ENCODE measurements at regions not wholly inside any gene's neighbourhood (a gene's known extent, or its start where the extent isn't known, plus 50 kb on each side); places are given as distances from the start of the nearest gene placed in this dataset.

DNA sequence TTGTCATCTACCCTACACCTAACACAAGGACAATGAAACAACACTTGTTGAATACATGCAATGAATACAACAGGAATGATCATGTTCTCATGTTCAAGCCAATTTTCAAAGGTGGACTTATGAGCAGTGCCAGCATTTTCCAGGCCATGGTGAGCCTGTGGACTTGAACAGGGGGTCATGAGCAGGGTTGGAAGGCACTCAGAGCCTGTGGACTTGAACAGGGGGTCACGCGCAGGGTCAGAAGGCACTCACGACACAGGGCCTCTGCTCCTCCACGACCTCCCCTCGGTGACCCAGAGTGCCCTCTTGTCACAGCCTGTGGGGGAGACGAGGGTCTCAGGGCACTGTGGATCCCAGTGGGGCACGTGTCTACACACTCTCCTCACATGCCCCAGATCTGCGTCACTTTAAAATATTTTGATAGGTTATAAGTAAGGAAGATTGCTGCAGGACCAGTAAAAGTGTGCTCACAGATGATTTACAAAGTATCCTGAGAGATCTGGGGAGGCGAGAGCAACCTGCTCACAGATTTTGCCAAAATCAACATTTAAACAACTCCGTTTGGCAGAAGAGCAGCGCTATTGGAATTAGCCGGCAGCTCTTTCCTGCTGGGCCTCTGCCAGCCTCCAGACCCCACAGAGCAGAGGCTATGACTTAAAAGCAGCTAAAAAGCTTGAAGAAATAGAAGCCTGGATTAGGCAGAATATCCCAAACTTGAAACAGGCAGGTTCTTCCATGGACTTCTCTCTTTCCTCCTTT lies 121.9 kb downstream of the TMEM18 start:
- DNase-seq (no peak), ATAC-seq (no peak)
- H3K27me3 ChIP-seq (ENCODE audit: low read depth): peaks cover 7% of the 10 kb centered on the region
- H3K4me1 ChIP-seq: no peaks in the 10 kb centered on the region
- no peaks in the 10 kb centered on the region for H3K9me3 ChIP-seq
- no peaks in the 10 kb centered on the region for H3K36me3 ChIP-seq
- no peak overlapping the region for H3K4me3 ChIP-seq
- TF ChIP-seq, protein P1, sequence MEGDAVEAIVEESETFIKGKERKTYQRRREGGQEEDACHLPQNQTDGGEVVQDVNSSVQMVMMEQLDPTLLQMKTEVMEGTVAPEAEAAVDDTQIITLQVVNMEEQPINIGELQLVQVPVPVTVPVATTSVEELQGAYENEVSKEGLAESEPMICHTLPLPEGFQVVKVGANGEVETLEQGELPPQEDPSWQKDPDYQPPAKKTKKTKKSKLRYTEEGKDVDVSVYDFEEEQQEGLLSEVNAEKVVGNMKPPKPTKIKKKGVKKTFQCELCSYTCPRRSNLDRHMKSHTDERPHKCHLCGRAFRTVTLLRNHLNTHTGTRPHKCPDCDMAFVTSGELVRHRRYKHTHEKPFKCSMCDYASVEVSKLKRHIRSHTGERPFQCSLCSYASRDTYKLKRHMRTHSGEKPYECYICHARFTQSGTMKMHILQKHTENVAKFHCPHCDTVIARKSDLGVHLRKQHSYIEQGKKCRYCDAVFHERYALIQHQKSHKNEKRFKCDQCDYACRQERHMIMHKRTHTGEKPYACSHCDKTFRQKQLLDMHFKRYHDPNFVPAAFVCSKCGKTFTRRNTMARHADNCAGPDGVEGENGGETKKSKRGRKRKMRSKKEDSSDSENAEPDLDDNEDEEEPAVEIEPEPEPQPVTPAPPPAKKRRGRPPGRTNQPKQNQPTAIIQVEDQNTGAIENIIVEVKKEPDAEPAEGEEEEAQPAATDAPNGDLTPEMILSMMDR (IDR thresholded peaks at IDR 0.05): no peak
- intact Hi-C loops (cut with DNase I): no loop called here
- H3K27ac ChIP-seq: no peak overlapping the region

DNA sequence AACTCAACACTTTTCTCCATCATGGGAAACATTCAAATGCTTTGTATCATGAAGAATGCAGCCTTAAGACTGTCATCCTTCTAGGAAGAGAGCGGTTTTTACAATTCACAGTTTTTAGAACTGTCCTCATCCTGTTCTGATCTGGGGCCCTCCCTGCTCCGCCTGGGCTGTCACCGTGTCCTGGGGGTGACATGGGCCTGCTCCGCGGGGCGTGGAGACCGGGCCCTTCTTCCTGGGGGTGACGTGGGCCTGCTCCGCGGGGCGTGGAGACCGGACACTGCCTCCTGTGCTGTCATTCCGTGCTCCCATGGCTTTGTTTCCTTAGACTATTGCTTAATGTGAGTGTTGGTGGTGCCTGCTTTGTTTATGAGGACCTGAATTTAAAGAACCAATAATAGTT lies 122.8 kb downstream of the TMEM18 start:
- no peak overlapping the region for H3K4me3 ChIP-seq
- intact Hi-C loops (cut with DNase I): no loop called here
- H3K27ac ChIP-seq: no peak overlapping the region
- TF ChIP-seq, protein P1 (IDR thresholded peaks at IDR 0.05): no peak
- no peaks in the 10 kb centered on the region for H3K27me3 ChIP-seq (ENCODE audit: low read depth)
- H3K36me3 ChIP-seq: no peaks in the 10 kb centered on the region
- H3K4me1 ChIP-seq: no peaks in the 10 kb centered on the region
- no peak for DNase-seq
- no peaks in the 10 kb centered on the region for H3K9me3 ChIP-seq
- no peak for ATAC-seq

DNA sequence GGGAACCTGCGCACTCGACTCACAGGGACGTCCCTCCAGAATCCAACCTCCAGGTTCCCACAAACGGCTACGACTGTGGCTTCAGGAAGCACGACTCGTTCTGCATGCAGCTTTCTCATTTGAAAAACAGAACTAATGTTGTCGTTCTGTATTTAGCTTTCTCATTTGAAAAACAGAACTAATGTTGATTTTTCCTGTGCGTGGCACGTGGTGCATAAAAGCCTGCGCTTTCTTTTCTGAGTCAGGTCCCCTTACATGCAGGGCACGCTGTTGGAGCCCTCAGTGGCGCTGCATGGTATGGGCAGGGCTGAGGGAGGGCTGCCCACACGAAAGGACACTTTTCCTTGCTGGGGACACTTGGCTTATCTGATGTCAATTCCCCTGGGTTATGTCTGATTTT lies 124.3 kb downstream of the TMEM18 start:
- DNase-seq (no peak), ATAC-seq (no peak)
- TF ChIP-seq, protein P1 (IDR thresholded peaks at IDR 0.05): no peak
- Histone ChIP-seq H3K4me3 (no peak overlapping the region), H3K27me3 (ENCODE audit: low read depth) (no peaks in the 10 kb centered on the region), H3K4me1 (no peaks in the 10 kb centered on the region), H3K27ac (no peak overlapping the region), H3K36me3 (no peaks in the 10 kb centered on the region), H3K9me3 (no peaks in the 10 kb centered on the region)
- intact Hi-C loops (cut with DNase I): no loop called here

- ATAC-seq (no peak), DNase-seq (no peak)
- TF ChIP-seq, protein P1 (IDR thresholded peaks at IDR 0.05): no peak
- H3K27ac ChIP-seq: no peak overlapping the region
- no peaks in the 10 kb centered on the region for H3K9me3 ChIP-seq
- intact Hi-C loops (cut with DNase I): no loop called here
- H3K27me3 ChIP-seq (ENCODE audit: low read depth): peaks cover under 1% of the 10 kb centered on the region
- no peaks in the 10 kb centered on the region for H3K36me3 ChIP-seq
- H3K4me3 ChIP-seq: no peak overlapping the region
- no peaks in the 10 kb centered on the region for H3K4me1 ChIP-seq
Observed at GRCh38 chr2:551621-552020, 125.6 kb downstream of the TMEM18 start.

DNA sequence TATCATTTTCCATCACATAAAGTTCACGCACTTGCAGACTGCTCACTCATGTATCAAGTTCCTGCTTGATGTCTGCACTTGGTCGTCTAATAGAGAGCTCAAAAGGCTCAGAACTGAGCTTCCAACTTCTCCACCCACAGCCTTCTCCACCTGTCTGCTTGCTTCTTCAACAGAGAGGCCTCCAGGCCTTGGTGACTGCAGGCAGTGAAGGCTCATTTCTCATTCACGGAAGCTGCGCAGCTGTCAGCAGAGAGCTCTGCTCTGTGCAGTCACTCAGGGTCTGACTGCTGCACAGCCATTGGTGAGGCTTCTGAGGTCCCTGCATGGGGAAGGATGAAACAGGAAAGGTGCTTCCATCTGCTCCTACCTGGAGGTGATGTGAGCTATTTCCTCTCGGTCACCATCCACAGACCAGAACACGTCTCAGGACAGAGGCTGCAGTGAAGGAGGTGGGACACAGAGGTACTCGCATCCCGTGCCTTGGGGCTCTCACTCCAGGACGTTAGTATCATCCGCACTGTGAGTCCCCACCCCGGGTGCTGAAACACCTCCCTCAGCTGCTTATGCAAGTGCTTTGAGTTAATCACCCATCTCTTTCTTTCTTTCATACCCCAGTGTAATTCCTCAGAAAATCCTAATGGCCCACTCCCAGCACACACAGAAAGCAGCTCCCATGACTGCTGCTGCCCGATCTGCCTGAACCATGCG lies 126.2 kb downstream of the TMEM18 start:
- intact Hi-C loops (cut with DNase I): no loop called here
- no peak for DNase-seq
- Histone ChIP-seq H3K4me1 (no peaks in the 10 kb centered on the region), H3K9me3 (no peaks in the 10 kb centered on the region), H3K4me3 (no peak overlapping the region), H3K27me3 (ENCODE audit: low read depth) (peaks cover 7% of the 10 kb centered on the region), H3K36me3 (no peaks in the 10 kb centered on the region), H3K27ac (no peak overlapping the region)
- TF ChIP-seq, protein P1 (IDR thresholded peaks at IDR 0.05): no peak
- peak in 1 of 2 donors; percentile 37 for ATAC-seq
